HEK293T (cell line): ENCODE measurements at regions not wholly inside any gene's neighbourhood (a gene's known extent, or its start where the extent isn't known, plus 50 kb on each side); places are given as distances from the start of the nearest gene placed in this dataset.
"Not testable (repeated sequence)": the region's sequence is repeated elsewhere in the genome, so short reads cannot be mapped to it uniquely, and the experiment has no call there.

ENCODE experiments used
- CTCF ChIA-PET: fragments of 350-600 bp; formaldehyde crosslinking; extraction: SDS; loops from one replicate; lab custom pipeline; 2021; ENCODE audit warnings: antibody characterized with exemption, inconsistent platforms; lab: Yijun Ruan, JAX
- POLR2A ChIA-PET: fragments of 350-600 bp; formaldehyde crosslinking; extraction: SDS; loops from one replicate; lab custom pipeline; 2020; ENCODE audit warnings: antibody characterized with exemption, inconsistent platforms; lab: Yijun Ruan, JAX
- DNase-seq: peaks from one replicate; pipeline ENCODE4 v3.0.0; 2012; ENCODE audit warnings: mixed read lengths; ENCODE audit errors: extremely low spot score
- ARNT ChIP-seq: fragments of 450-650 bp; IDR thresholded peaks from 2 replicates; pipeline ENCODE4 v1.6.1; 2017; ENCODE audit warnings: mild to moderate bottlenecking
- BHLHE40 ChIP-seq: fragments of 450-650 bp; IDR thresholded peaks from 2 replicates; pipeline ENCODE4 v1.6.1; 2016; ENCODE audit warnings: mild to moderate bottlenecking, moderate library complexity, borderline replicate concordance
- CTBP1 ChIP-seq: fragments of 450-650 bp; IDR thresholded peaks from 2 replicates; pipeline ENCODE4 v1.6.1; 2016; ENCODE audit warnings: borderline replicate concordance
- ELF4 ChIP-seq: fragments of 450-650 bp; IDR thresholded peaks from 2 replicates; pipeline ENCODE4 v1.6.1; 2017; ENCODE audit warnings: antibody characterized with exemption
- FOXA1 ChIP-seq: fragments of 450-650 bp; IDR thresholded peaks from 2 replicates; pipeline ENCODE4 v1.6.1; 2016; ENCODE audit warnings: mild to moderate bottlenecking
- FOXK2 ChIP-seq: fragments of 450-650 bp; IDR thresholded peaks from 2 replicates; pipeline ENCODE4 v1.6.1; 2016; ENCODE audit warnings: mild to moderate bottlenecking
- FOXM1 ChIP-seq: fragments of 450-650 bp; IDR thresholded peaks from 2 replicates; pipeline ENCODE4 v1.6.1; 2017; ENCODE audit warnings: mild to moderate bottlenecking, borderline replicate concordance
- HDGF ChIP-seq: fragments of 450-650 bp; IDR thresholded peaks from 2 replicates; pipeline ENCODE4 v1.6.1; 2017; ENCODE audit warnings: antibody characterized with exemption, borderline replicate concordance
- L3MBTL2 ChIP-seq: fragments of 450-650 bp; conservative IDR thresholded peaks from 2 replicates; pipeline ENCODE4 v1.6.1; 2016; ENCODE audit warnings: mild to moderate bottlenecking
- LEF1 ChIP-seq: fragments of 450-650 bp; IDR thresholded peaks from 2 replicates; pipeline ENCODE4 v1.6.1; 2017; ENCODE audit warnings: mild to moderate bottlenecking, borderline replicate concordance
- NFRKB ChIP-seq: fragments of 450-650 bp; IDR thresholded peaks from 2 replicates; pipeline ENCODE4 v1.6.1; 2016; ENCODE audit warnings: mild to moderate bottlenecking, moderate library complexity
- PKNOX1 ChIP-seq: fragments of 450-650 bp; IDR thresholded peaks from 2 replicates; pipeline ENCODE4 v1.6.1; 2016
- SP1 ChIP-seq: fragments of 450-650 bp; IDR thresholded peaks from 2 replicates; pipeline ENCODE4 v1.6.1; 2017
- SUZ12 ChIP-seq: fragments of 450-650 bp; IDR thresholded peaks from 2 replicates; pipeline ENCODE4 v1.6.1; 2016; ENCODE audit warnings: mild to moderate bottlenecking
- TARDBP ChIP-seq: fragments of 450-650 bp; IDR thresholded peaks from 2 replicates; pipeline ENCODE4 v1.6.1; 2016
- ZNF384 ChIP-seq: fragments of 450-650 bp; IDR thresholded peaks from 2 replicates; pipeline ENCODE4 v1.6.1; 2016

DNA sequence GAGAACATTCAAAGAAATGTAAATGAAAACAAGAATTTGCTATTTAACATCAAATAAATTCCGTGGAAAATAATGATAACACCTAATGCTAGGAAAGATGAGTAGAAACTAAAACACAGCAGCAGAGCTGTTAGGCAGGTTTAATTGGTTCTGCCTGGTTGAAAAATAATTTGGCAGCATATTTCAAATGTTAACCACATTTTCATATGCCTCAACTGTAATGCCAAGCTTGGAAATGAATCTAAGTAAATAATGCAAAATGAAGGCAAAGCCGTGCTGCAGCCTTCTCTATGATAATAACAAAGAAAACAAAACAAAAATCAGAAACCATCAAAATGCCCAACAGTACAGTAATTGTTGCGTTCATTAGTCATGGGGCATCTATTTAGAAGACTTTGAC lies 79.9 kb upstream of the MSX2 start:
- CTCF ChIA-PET: interaction anchor here (0.7 kb wide), 1 partner anchor 70 kb away, joined by 4 read pairs; no protein-coding TSS in a partner anchor
- TF ChIP-seq ZNF384: no peak
- TF ChIP-seq L3MBTL2: no peak
- no peak for TF ChIP-seq FOXM1
- no peak for TF ChIP-seq FOXK2
- no peak for TF ChIP-seq ARNT
- no peak for TF ChIP-seq LEF1
- no peak for TF ChIP-seq HDGF
- TF ChIP-seq BHLHE40: no peak
- no peak for TF ChIP-seq SUZ12
- no peak for TF ChIP-seq PKNOX1
- no peak for TF ChIP-seq FOXA1
- TF ChIP-seq TARDBP: no peak
- no peak for TF ChIP-seq ELF4
- POLR2A ChIA-PET: no interaction called here
- DNase-seq: no peak

- ChIA-PET CTCF (no interaction called here), POLR2A (no interaction called here)
- DNase-seq: no peak
- TF ChIP-seq BHLHE40 (no peak), FOXA1 (no peak), PKNOX1 (no peak), HDGF (no peak), SUZ12 (no peak), SP1 (no peak), FOXM1 (no peak), FOXK2 (no peak), LEF1 (no peak), TARDBP (no peak), CTBP1 (no peak), ARNT (no peak), ELF4 (no peak)
Observed at GRCh38 chr5:174644923-174645322, 79.5 kb upstream of the MSX2 start.

- DNase-seq: no peak
- ChIA-PET CTCF (no interaction called here), POLR2A (no interaction called here)
- TF ChIP-seq TARDBP (no peak), BHLHE40 (no peak), ELF4 (no peak), SUZ12 (no peak), FOXM1 (no peak), CTBP1 (no peak)
Observed at GRCh38 chr5:174645677-174646076, 78.7 kb upstream of the MSX2 start.

GRCh38 chr5:174648618-174649017 lies 75.8 kb upstream of the MSX2 start:
- POLR2A ChIA-PET, DNase-seq, CTCF ChIA-PET: not testable (repeated sequence)

- ChIA-PET CTCF (no interaction called here), POLR2A (no interaction called here)
- no peak for DNase-seq
- TF ChIP-seq CTBP1 (no peak), SP1 (no peak), HDGF (no peak), PKNOX1 (no peak), SUZ12 (no peak), ELF4 (no peak)
Observed at GRCh38 chr5:174649391-174649790, 75.0 kb upstream of the MSX2 start.

DNA sequence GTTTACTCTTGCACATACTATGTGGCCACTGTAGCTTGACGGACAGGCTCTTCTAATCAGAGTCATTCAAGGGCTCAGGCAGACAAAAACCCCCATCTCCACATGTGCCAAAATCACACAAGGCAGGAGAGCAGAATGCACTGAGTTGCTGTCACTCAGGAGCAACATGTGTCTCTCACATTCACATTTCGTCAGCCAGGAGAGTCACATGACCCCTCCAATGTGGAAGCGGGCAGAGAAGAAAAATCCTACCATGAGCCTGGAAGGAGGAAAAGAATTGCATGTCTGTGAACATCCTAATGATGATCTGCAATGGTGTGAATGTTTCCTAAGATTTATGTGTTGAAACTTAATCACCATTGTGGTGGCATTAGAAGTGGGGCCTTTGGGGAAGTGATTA lies 69.9 kb upstream of the MSX2 start:
- no peak for DNase-seq
- ChIA-PET CTCF (no interaction called here), POLR2A (no interaction called here)
- no peak for TF ChIP-seq ELF4
- TF ChIP-seq PKNOX1: peak; percentile 24; the same call in 1 of the 2 replicates

- TF ChIP-seq CTBP1 (no peak), ARNT (no peak), SUZ12 (no peak), PKNOX1 (no peak), ELF4 (no peak), HDGF (no peak), ZNF384 (no peak), L3MBTL2 (no peak), FOXM1 (no peak), BHLHE40 (no peak), NFRKB (no peak), SP1 (no peak), FOXK2 (no peak), FOXA1 (no peak), TARDBP (no peak), LEF1 (no peak)
- POLR2A ChIA-PET: no interaction called here
- CTCF ChIA-PET: no interaction called here
- DNase-seq: no peak
Observed at GRCh38 chr5:174655351-174655750, 69.0 kb upstream of the MSX2 start.
